ENCODE measurements at regions not wholly inside any gene's neighbourhood (a gene's known extent, or its start where the extent isn't known, plus 50 kb on each side); places are given as distances from the start of the nearest gene placed in this dataset.

DNA sequence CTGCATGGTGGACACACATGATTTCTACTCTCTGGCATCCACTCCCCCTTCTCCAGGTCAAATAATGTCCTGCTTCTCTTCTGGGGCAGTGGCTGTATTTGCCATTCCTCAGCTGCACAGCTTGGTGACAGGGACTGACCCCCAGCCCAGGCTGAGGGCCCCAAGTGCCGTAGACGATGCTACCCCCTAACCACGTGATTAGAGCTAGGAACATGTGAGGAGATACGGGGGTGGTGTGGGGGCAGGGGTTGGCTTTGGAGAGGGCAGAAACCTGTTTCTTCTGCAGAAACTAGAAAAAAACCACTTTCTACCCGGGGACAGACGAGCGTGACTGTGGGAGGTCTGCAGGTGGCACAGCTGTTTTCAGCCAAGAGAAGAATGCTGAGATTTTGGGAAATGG lies 192.4 kb downstream of the SIPA1L2 start:
- in situ Hi-C loops (cut with MboI) (no loop called here), intact Hi-C loops (cut with micrococcal nuclease) (no loop called here)
- ChIA-PET POLR2A (no interaction called here), CTCF (ENCODE audit: low intra/inter-chr PET ratio) (no interaction called here)
- Histone ChIP-seq H3K9me1 (ENCODE audit: control insufficient read depth, insufficient read depth, low read length) (no peaks in the 10 kb centered on the region), H3K9me3 (replicated peaks; ENCODE audit: control insufficient read depth, insufficient read depth, low read depth, low read length) (no peaks in the 10 kb centered on the region), H3K36me3 (ENCODE audit: control insufficient read depth, insufficient read depth, low read length) (no peaks in the 10 kb centered on the region), H3K79me2 (ENCODE audit: control insufficient read depth, insufficient read depth, low read length) (no peaks in the 10 kb centered on the region), H3K9ac (ENCODE audit: insufficient read depth in 1 of 2, low read depth in 2 of 2, low read length in 2 of 2) (no peak overlapping the region), H4K20me1 (replicated peaks; ENCODE audit: control insufficient read depth, insufficient read depth, low read length) (no peaks in the 10 kb centered on the region), H3K4me2 (ENCODE audit: insufficient read depth, low read length) (no peak overlapping the region), H3K27me3 (ENCODE audit: control insufficient read depth in 2 of 2, insufficient read depth in 2 of 2, low read length in 2 of 2) (no peaks in the 10 kb centered on the region), H3K4me1 (replicated peaks in 1 of 2; ENCODE audit: control insufficient read depth in 2 of 2, insufficient read depth in 2 of 2, low read length in 2 of 2) (no peaks in the 10 kb centered on the region), H3K27ac (ENCODE audit: extremely low read depth, low read depth, low read length) (no peak overlapping the region), H3K4me3 (no peak overlapping the region), H2AFZ (ENCODE audit: low read depth, low read length) (no peak overlapping the region)
- WGBS (ENCODE audit: insufficient coverage, low coverage, missing lambda C conversion rate) = 1% methylated on average over 7 of the region's 7 CpGs
- DNase-seq (ENCODE audit: extremely low read depth in 1 of 4, low spot score in 3 of 4) (no peak), ATAC-seq (no peak), FAIRE-seq (no peak)
- BruUV-seq (replicated peaks) = no TSS peak
- TF ChIP-seq ZNF318 (IDR thresholded peaks at IDR 0.05; ENCODE audit: borderline replicate concordance in 1 of 2, low read depth in 1 of 2) (no peak), CBX5 (IDR thresholded peaks at IDR 0.05; ENCODE audit: borderline replicate concordance, low read depth) (no peak), RBM14 (IDR thresholded peaks at IDR 0.05; ENCODE audit: borderline replicate concordance, insufficient read depth, low read depth, low read length) (no peak), TAF7 (tag; IDR thresholded peaks at IDR 0.05) (no peak), GTF2E2 (tag; IDR thresholded peaks at IDR 0.05) (no peak), ZBTB2 (IDR thresholded peaks at IDR 0.05) (no peak), ZFP91 (CRISPR knock-in tag; IDR thresholded peaks at IDR 0.05) (no peak), POLR2B (IDR thresholded peaks at IDR 0.05; ENCODE audit: low read depth, partially characterized antibody) (no peak), IFI16 (CRISPR knock-in tag; IDR thresholded peaks at IDR 0.05) (no peak), ZSCAN32 (CRISPR knock-in tag; IDR thresholded peaks at IDR 0.05) (no peak), ZNF586 (CRISPR knock-in tag; conservative IDR thresholded peaks at IDR 0.05) (no peak)

Data from K562 (cell line).